GM12878 (cell line): ENCODE measurements at regions not wholly inside any gene's neighbourhood (a gene's known extent, or its start where the extent isn't known, plus 50 kb on each side); places are given as distances from the start of the nearest gene placed in this dataset.
"Not testable (repeated sequence)": the region's sequence is repeated elsewhere in the genome, so short reads cannot be mapped to it uniquely, and the experiment has no call there.

Experiments used
- ATAC-seq: fragments of 200-7000 bp; cut with Tn5 transposase; 3 replicates; pipeline ENCODE4 v1.9.1; 2020; ENCODE audit warnings: mild to moderate bottlenecking, moderate library complexity
- BruUV-seq: library from RNA; stranded (reverse); fragments of 400-500 nt; replicated peaks from 2 replicates; lab custom pipeline; 2021; lab: Mats Ljungman, UMichigan
- CTCF ChIA-PET: fragments of 300-600 bp; sonication (Branson Sonifier 250); formaldehyde crosslinking; extraction: SDS; loops from one replicate; lab custom pipeline; 2021; ENCODE audit warnings: inconsistent platforms; lab: Yijun Ruan, JAX
- POLR2A ChIA-PET: fragments of 350-600 bp; formaldehyde crosslinking; extraction: SDS; loops from one replicate; lab custom pipeline; 2021; ENCODE audit warnings: inconsistent platforms; lab: Charles Lee
- RAD21 ChIA-PET: fragments of 300-600 bp; sonication (Branson Sonifier 250); formaldehyde crosslinking; loops from one replicate; lab custom pipeline; 2023; ENCODE audit warnings: antibody characterized with exemption; ENCODE audit not compliant: unreplicated experiment; lab: Charles Lee
- SMC1A ChIA-PET: fragments of 300-600 bp; sonication (Branson Sonifier 250); formaldehyde crosslinking; loops from one replicate; lab custom pipeline; 2023; ENCODE audit not compliant: unreplicated experiment, uncharacterized antibody; lab: Charles Lee
- DNase-seq: peaks from one replicate; pipeline ENCODE4 v3.0.0-alpha.2; 2011; ENCODE audit warnings: low read depth, low spot score
- FAIRE-seq: peaks from 3 replicates; lab custom pipeline; 2011; peaks lifted over from hg19 to GRCh38; lab: Jason Lieb, UNC
- H2AFZ ChIP-seq: 2 replicates; pipeline ENCODE4 v1.6.0; 2011; ENCODE audit warnings: low read depth, low read length, control low read depth; ENCODE audit not compliant: control insufficient read depth
- H3K27ac ChIP-seq: 2 replicates; pipeline ENCODE4 v1.5.1; 2011; ENCODE audit warnings: control low read depth; ENCODE audit not compliant: control insufficient read depth, insufficient read depth
- H3K27me3 ChIP-seq, 2 experiments: replicated peaks in 1 of 2; 2 replicates each; pipeline versions ENCODE4 v1.6.0 to v1.6.1; 2011; ENCODE audit warnings: low read length in 1 of 2; ENCODE audit not compliant: control insufficient read depth in 2 of 2, insufficient read depth in 2 of 2
- H3K36me3 ChIP-seq, 2 experiments: 2 replicates each; pipeline ENCODE4 v1.5.1; 2011; ENCODE audit warnings: low read length in 1 of 2; ENCODE audit not compliant: control insufficient read depth in 2 of 2, insufficient read depth in 2 of 2
- H3K4me1 ChIP-seq: 2 replicates; pipeline ENCODE4 v1.6.1; 2011; ENCODE audit warnings: mild to moderate bottlenecking, low read length, moderate library complexity, mixed read lengths; ENCODE audit not compliant: control insufficient read depth, insufficient read depth
- H3K4me2 ChIP-seq: 2 replicates; pipeline ENCODE4 v1.6.0; 2011; ENCODE audit warnings: control low read depth; ENCODE audit not compliant: control insufficient read depth, insufficient read depth
- H3K4me3 ChIP-seq: fragments of 200-600 bp; sonication (generic); 2 replicates; pipeline ENCODE4 v1.5.1; 2016
- H3K79me2 ChIP-seq: 2 replicates; pipeline ENCODE4 v1.6.0; 2011; ENCODE audit warnings: low read length; ENCODE audit not compliant: control insufficient read depth, insufficient read depth
- H3K9ac ChIP-seq: 2 replicates; pipeline ENCODE4 v1.8.0; 2011; ENCODE audit warnings: low read length, control low read depth, mixed read lengths; ENCODE audit not compliant: control insufficient read depth, insufficient read depth
- H3K9me3 ChIP-seq: replicated peaks from 3 replicates; pipeline ENCODE4 v1.5.1; 2011; ENCODE audit warnings: mild to moderate bottlenecking, low read length; ENCODE audit not compliant: control insufficient read depth, insufficient read depth
- H4K20me1 ChIP-seq: 2 replicates; pipeline ENCODE4 v1.6.0; 2011; ENCODE audit not compliant: control insufficient read depth, insufficient read depth
- IKZF2 ChIP-seq, 2 experiments: fragments of 450-650 bp; IDR thresholded peaks; 2 replicates each; pipeline ENCODE4 v1.6.1; 2017; ENCODE audit warnings: mild to moderate bottlenecking in 2 of 2, moderate library complexity in 2 of 2
- NFYB ChIP-seq: IDR thresholded peaks from 2 replicates; pipeline ENCODE4 v1.6.1; 2011; ENCODE audit warnings: low read depth, mild to moderate bottlenecking, low read length, improper control_type of control experiment, moderate library complexity; ENCODE audit not compliant: insufficient read depth
- SUPT20H ChIP-seq: IDR thresholded peaks from 2 replicates; pipeline ENCODE4 v1.6.1; 2011; ENCODE audit warnings: low read depth, mild to moderate bottlenecking, low read length, moderate library complexity, borderline replicate concordance; ENCODE audit not compliant: control insufficient read depth
- TBL1XR1 ChIP-seq: IDR thresholded peaks from 2 replicates; pipeline ENCODE4 v1.6.1; 2012; ENCODE audit warnings: low read depth, low read length, improper control_type of control experiment
- WGBS: methylation state at CpG from one replicate; pipeline ENCODE4 v1.1.6; 2016; ENCODE audit warnings: low lambda C conversion rate; ENCODE audit not compliant: insufficient replicate concordance, insufficient coverage; ENCODE audit errors: missing lambda C conversion rate; 5-methylcytosine and 5-hydroxymethylcytosine counted together
- in situ Hi-C: fragments of 300-500 bp; cut with MboI; formaldehyde crosslinking; loops from 9 replicates; pipeline ENCODE4 v1.14.3; 2018; ENCODE audit warnings: mixed read lengths
- intact Hi-C: fragments of 100-400 bp; cut with micrococcal nuclease; formaldehyde crosslinking; loops from one replicate; pipeline ENCODE4 v1.14.2; 2022; ENCODE audit not compliant: unreplicated experiment
- TF ChIP-seq, protein P1 (sequence below): IDR thresholded peaks from 2 replicates; pipeline ENCODE4 v1.6.1; 2012; ENCODE audit warnings: low read length, inconsistent platforms
- TF ChIP-seq, protein P2 (sequence below): IDR thresholded peaks from 2 replicates; pipeline ENCODE4 v1.6.1; 2012; ENCODE audit warnings: low read depth, low read length, improper control_type of control experiment
- TF ChIP-seq, protein P3 (sequence below): fragments of 450-650 bp; IDR thresholded peaks from 2 replicates; pipeline ENCODE4 v1.6.1; 2017; ENCODE audit warnings: mild to moderate bottlenecking, moderate library complexity
- TF ChIP-seq, protein P4 (sequence below): IDR thresholded peaks from 2 replicates; pipeline ENCODE4 v1.6.1; 2011; ENCODE audit warnings: low read depth, mild to moderate bottlenecking, low read length, moderate library complexity, borderline replicate concordance; ENCODE audit errors: extremely low read depth

DNA sequence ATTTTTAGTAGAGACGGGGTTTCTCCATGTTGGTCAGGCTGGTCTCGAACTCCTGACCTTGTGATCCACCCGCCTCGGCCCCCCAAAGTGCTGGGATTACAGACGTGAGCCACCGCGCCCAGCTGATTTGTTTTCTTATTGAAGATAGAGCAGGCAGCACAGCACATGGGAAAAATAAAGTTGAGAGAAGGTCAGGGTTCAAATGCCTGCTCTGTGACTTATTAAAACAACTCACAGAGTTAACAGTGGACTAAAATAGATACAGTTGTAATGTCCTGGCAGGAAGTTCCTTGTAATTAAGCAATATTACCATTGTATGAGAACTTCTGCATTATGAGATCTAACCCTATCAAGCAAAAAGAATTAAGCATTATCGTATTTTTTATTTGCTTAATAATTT is 615.7 kb upstream of the CCNG1 start:
- SMC1A ChIA-PET, H3K27ac ChIP-seq, FAIRE-seq, H3K4me1 ChIP-seq, H3K27me3 ChIP-seq, H2AFZ ChIP-seq, H3K4me3 ChIP-seq, H4K20me1 ChIP-seq, H3K9ac ChIP-seq, RAD21 ChIA-PET, BruUV-seq, H3K79me2 ChIP-seq, H3K36me3 ChIP-seq, POLR2A ChIA-PET, in situ Hi-C loops, ATAC-seq, DNase-seq, H3K9me3 ChIP-seq, H3K4me2 ChIP-seq: not testable (repeated sequence)
- WGBS, result 35% methylated on average over 7 of the region's 8 CpGs
- CTCF ChIA-PET, result interaction anchor here (0.9 kb wide), 1 partner anchor 230 kb away, joined by 3 read pairs; no protein-coding TSS in a partner anchor
- intact Hi-C loops, result loop anchor here (5.0 to 10.0 kb wide), 2 partner anchors 176 to 523 kb away; no protein-coding TSS in a partner anchor

DNA sequence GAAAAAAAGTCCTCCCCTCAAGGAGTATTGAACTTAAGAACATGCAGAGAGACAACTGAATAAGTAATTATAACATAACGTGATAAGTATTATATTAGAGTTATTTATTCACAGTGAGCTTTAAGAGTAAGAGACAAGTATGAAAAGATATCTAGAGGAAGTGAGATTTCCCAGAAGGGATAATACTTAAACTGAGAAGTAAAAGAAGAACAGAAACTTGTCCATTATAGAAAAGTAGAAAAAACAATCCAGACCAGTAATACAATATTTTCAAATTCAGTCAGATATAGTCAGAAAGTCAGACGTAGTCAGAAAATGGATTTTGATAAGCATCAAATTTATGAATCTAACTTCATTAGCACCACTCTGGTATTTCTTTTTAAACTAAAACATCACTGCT is 613.0 kb upstream of the CCNG1 start:
- in situ Hi-C loops, result no loop called here
- TF ChIP-seq IKZF2 (IDR thresholded peaks at IDR 0.05) (peak; percentile 85 to 88; a peak in 3 of 4 replicates), NFYB (no peak), SUPT20H (no peak), TBL1XR1 (no peak)
- TF ChIP-seq, protein P1, sequence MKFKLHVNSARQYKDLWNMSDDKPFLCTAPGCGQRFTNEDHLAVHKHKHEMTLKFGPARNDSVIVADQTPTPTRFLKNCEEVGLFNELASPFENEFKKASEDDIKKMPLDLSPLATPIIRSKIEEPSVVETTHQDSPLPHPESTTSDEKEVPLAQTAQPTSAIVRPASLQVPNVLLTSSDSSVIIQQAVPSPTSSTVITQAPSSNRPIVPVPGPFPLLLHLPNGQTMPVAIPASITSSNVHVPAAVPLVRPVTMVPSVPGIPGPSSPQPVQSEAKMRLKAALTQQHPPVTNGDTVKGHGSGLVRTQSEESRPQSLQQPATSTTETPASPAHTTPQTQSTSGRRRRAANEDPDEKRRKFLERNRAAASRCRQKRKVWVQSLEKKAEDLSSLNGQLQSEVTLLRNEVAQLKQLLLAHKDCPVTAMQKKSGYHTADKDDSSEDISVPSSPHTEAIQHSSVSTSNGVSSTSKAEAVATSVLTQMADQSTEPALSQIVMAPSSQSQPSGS, result peak; percentile 74
- TF ChIP-seq, protein P2, sequence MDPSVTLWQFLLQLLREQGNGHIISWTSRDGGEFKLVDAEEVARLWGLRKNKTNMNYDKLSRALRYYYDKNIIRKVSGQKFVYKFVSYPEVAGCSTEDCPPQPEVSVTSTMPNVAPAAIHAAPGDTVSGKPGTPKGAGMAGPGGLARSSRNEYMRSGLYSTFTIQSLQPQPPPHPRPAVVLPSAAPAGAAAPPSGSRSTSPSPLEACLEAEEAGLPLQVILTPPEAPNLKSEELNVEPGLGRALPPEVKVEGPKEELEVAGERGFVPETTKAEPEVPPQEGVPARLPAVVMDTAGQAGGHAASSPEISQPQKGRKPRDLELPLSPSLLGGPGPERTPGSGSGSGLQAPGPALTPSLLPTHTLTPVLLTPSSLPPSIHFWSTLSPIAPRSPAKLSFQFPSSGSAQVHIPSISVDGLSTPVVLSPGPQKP, result no peak
- TF ChIP-seq, protein P3, sequence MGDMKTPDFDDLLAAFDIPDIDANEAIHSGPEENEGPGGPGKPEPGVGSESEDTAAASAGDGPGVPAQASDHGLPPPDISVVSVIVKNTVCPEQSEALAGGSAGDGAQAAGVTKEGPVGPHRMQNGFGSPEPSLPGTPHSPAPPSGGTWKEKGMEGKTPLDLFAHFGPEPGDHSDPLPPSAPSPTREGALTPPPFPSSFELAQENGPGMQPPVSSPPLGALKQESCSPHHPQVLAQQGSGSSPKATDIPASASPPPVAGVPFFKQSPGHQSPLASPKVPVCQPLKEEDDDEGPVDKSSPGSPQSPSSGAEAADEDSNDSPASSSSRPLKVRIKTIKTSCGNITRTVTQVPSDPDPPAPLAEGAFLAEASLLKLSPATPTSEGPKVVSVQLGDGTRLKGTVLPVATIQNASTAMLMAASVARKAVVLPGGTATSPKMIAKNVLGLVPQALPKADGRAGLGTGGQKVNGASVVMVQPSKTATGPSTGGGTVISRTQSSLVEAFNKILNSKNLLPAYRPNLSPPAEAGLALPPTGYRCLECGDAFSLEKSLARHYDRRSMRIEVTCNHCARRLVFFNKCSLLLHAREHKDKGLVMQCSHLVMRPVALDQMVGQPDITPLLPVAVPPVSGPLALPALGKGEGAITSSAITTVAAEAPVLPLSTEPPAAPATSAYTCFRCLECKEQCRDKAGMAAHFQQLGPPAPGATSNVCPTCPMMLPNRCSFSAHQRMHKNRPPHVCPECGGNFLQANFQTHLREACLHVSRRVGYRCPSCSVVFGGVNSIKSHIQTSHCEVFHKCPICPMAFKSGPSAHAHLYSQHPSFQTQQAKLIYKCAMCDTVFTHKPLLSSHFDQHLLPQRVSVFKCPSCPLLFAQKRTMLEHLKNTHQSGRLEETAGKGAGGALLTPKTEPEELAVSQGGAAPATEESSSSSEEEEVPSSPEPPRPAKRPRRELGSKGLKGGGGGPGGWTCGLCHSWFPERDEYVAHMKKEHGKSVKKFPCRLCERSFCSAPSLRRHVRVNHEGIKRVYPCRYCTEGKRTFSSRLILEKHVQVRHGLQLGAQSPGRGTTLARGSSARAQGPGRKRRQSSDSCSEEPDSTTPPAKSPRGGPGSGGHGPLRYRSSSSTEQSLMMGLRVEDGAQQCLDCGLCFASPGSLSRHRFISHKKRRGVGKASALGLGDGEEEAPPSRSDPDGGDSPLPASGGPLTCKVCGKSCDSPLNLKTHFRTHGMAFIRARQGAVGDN, result no peak
- TF ChIP-seq, protein P4, sequence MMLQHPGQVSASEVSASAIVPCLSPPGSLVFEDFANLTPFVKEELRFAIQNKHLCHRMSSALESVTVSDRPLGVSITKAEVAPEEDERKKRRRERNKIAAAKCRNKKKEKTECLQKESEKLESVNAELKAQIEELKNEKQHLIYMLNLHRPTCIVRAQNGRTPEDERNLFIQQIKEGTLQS, result no peak

More for the DNA sequence above, 613.0 kb upstream of the CCNG1 start:
- no peak for FAIRE-seq
- H3K27me3 ChIP-seq, result no peaks in the 10 kb centered on the region
- BruUV-seq, result no TSS peak
- DNase-seq, result no peak
- WGBS, result 0% methylated on average over 2 of the region's 2 CpGs
- H3K27ac ChIP-seq, result no peak overlapping the region
- no peak overlapping the region for H3K4me3 ChIP-seq
- H3K9ac ChIP-seq, result no peak overlapping the region
- H3K36me3 ChIP-seq, result no peaks in the 10 kb centered on the region
- RAD21 ChIA-PET, result interaction anchor here (1.2 kb wide), 1 partner anchor 172 kb away, joined by 3 read pairs; no protein-coding TSS in a partner anchor
- no peaks in the 10 kb centered on the region for H3K9me3 ChIP-seq
- H3K79me2 ChIP-seq, result no peaks in the 10 kb centered on the region
- H3K4me1 ChIP-seq, result peaks cover 3% of the 10 kb centered on the region; the same call in 1 of the 2 replicates
- no peak overlapping the region for H2AFZ ChIP-seq
- no peak overlapping the region for H3K4me2 ChIP-seq
- CTCF ChIA-PET, result interaction anchor here (0.8 to 1.2 kb wide), 3 partner anchors 18 to 182 kb away, joined by 3 read pairs; no protein-coding TSS in a partner anchor
- intact Hi-C loops, result loop anchor here (5.0 to 10.0 kb wide), 2 partner anchors 173 to 520 kb away; no protein-coding TSS in a partner anchor
- SMC1A ChIA-PET, result interaction anchor here (1.0 kb wide), 2 partner anchors 166 to 523 kb away, joined by 3 to 4 read pairs; no protein-coding TSS in a partner anchor
- no peaks in the 10 kb centered on the region for H4K20me1 ChIP-seq
- peak; percentile 94 for ATAC-seq
- POLR2A ChIA-PET, result interaction anchor here (0.6 kb wide), 1 partner anchor 9 kb away, joined by 3 read pairs; no protein-coding TSS in a partner anchor
